ENCODE measurements at regions not wholly inside any gene's neighbourhood (a gene's known extent, or its start where the extent isn't known, plus 50 kb on each side); places are given as distances from the start of the nearest gene placed in this dataset.
"Not testable (repeated sequence)": the region's sequence is repeated elsewhere in the genome, so short reads cannot be mapped to it uniquely, and the experiment has no call there.

DNA sequence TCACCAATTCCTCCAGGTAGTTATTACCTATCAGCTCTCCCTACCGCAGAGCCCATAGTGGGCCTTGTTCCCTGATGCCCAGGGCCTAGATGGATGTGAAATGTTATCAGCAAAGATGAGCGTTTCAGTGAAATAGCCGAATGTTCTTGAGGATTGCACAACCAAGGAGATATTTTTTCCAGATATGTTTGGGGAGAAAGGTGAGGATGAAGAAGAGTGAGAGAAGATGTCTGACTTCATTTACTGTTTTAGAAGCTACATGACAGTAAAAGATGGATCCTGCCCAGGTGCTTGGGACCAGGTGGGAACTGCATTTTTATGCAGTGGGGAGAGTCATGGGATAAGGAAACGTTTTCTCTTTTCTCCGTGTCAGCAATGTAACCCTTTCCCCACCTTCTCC is 231.7 kb upstream of the C1orf174 start:
- H3K4me3 ChIP-seq (ENCODE audit: low read depth, poor library complexity, severe bottlenecking) = no peak overlapping the region
- no peak for DNase-seq (ENCODE audit: low spot score in 2 of 2)
- TF ChIP-seq, protein P1, sequence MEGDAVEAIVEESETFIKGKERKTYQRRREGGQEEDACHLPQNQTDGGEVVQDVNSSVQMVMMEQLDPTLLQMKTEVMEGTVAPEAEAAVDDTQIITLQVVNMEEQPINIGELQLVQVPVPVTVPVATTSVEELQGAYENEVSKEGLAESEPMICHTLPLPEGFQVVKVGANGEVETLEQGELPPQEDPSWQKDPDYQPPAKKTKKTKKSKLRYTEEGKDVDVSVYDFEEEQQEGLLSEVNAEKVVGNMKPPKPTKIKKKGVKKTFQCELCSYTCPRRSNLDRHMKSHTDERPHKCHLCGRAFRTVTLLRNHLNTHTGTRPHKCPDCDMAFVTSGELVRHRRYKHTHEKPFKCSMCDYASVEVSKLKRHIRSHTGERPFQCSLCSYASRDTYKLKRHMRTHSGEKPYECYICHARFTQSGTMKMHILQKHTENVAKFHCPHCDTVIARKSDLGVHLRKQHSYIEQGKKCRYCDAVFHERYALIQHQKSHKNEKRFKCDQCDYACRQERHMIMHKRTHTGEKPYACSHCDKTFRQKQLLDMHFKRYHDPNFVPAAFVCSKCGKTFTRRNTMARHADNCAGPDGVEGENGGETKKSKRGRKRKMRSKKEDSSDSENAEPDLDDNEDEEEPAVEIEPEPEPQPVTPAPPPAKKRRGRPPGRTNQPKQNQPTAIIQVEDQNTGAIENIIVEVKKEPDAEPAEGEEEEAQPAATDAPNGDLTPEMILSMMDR (IDR thresholded peaks at IDR 0.05) = no peak
- no peak for TF ChIP-seq POLR2A (IDR thresholded peaks at IDR 0.05)
- 71 to 73% methylated on average over 5 of the region's 5 CpGs for WGBS, 2 donors
- intact Hi-C loops (cut with DNase I; ENCODE audit: low total_unique reads) = no loop called here

DNA sequence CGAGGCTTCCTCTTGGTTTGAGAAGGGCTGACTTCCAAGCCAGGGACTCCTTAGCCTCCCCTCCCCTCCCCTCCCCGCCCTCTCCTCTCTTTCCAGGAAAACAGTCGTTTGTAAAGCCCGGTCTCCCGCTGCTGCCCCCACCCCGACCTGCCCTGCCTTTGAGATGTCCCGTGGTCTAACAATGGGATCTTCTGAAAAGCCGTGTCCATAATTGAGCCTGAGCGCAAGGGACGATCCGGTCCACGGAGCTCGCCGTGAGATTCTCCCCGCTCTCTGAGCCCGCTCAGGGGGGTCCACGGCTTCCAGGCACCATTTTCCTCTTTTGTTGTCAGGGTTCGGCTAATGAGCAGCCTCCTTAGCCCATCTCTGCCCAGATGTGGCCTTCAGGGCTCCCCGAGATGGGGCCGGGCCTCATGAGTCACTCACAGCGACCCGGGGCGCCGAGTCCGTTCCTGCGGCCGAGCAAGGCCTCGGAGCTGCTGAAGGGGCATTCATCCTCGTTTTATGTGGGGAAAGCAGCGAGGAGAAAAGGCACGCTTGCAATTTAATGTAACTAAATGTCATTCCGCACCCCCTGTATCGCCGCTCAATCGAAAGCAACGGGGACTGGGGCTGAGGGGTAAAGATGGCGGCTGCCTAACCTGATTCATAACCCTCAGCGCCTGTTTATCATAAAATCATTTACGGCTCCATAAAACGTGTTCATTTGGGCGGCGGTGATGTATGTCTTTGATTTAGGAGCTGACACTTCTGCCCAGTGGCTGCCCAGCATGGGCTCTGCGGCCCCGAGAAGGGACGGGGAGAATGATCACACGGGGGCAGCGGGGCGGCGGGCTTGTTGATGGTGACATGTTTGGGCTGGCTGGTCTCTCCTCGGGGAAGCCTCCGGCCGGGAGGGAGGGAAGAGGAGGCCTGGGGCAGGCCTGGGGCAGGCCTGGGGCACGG is 232.6 kb upstream of the C1orf174 start:
- 73 to 81% methylated on average over 53 of the region's 53 CpGs for WGBS, 2 donors
- TF ChIP-seq, protein P1 (IDR thresholded peaks at IDR 0.05) = no peak
- no peak for TF ChIP-seq POLR2A (IDR thresholded peaks at IDR 0.05)
- no peak for DNase-seq (ENCODE audit: low spot score in 2 of 2)
- intact Hi-C loops (cut with DNase I; ENCODE audit: low total_unique reads) = no loop called here
- no peak overlapping the region for H3K4me3 ChIP-seq (ENCODE audit: low read depth, poor library complexity, severe bottlenecking)

DNA sequence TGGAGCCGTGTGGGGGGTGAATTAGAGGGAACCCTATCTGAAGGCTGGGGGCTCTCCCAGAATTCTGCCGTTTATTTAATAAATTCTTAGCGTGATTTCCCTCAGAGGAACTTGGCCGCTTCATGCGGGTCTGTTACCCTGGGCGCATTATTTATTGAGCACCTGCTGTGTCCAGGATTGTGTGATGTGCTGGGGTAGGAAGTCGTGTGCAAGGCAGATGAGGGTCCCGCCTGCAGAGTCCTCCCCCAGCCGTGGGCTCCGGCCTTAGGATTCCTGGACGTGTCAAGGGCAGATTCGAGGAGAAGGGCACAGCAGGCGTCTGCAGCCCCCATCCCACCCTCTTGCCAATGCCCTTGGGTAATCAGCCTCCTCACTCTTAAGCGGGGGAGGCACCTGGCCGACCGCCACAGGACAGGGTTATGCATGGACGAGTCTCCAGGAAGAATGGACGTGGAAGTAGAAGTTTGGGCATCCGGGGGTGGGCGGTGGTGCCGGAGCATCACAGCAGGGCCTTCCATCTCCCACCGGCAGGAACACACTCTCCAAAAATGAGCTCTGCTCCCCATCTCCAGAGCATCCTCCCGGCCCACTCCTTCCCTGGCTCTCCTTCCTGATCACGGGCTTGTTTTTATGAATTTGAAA is 233.3 kb upstream of the C1orf174 start:
- 64 to 69% methylated on average over 24 of the region's 24 CpGs for WGBS, 2 donors
- TF ChIP-seq, protein P1 (IDR thresholded peaks at IDR 0.05) = no peak
- TF ChIP-seq POLR2A (IDR thresholded peaks at IDR 0.05) = no peak
- no peak for DNase-seq (ENCODE audit: low spot score in 2 of 2)
- H3K4me3 ChIP-seq (ENCODE audit: low read depth, poor library complexity, severe bottlenecking) = no peak overlapping the region
- intact Hi-C loops (cut with DNase I; ENCODE audit: low total_unique reads) = no loop called here

DNA sequence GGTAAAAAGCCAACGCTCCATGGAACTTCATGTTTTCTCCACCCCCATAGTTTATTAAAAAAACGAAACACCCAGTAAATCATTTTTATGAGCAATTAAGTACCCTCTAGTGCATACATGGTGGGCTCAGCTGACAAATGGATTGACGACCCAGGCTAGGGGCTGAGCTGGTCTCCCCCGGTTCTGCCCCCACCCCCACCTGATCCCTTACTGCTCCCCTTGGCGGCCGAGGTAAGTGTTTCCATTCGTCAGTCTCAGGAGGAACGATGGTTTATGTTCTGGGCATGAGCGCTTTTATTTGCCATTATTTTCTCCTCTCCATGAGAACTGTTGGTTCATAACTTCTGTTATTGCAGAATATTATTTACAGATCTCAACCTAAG is 233.9 kb upstream of the C1orf174 start:
- TF ChIP-seq POLR2A (IDR thresholded peaks at IDR 0.05) = no peak
- TF ChIP-seq, protein P1 (IDR thresholded peaks at IDR 0.05) = no peak
- WGBS, 2 donors = 38 to 51% methylated on average over 9 of the region's 9 CpGs
- intact Hi-C loops (cut with DNase I; ENCODE audit: low total_unique reads) = no loop called here
- H3K4me3 ChIP-seq (ENCODE audit: low read depth, poor library complexity, severe bottlenecking) = no peak overlapping the region
- no peak for DNase-seq (ENCODE audit: low spot score in 2 of 2)

DNA sequence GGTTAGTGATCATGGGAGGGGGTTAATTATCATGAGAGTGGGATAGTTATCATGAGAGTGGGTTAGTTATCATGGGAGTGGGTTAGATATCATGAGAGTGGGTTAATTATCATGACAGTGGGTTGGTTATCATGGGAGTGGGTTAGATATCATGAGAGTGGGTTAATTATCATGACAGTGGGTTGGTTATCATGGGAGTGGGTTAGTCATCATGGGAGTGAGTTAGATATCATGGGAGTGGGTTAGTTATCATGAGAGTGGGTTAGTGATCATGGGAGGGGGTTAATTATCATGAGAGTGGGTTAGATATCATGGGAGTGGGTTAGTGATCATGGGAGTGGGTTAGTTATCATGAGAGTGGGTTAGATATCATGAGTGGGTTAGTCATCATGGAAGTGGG is 235.8 kb upstream of the C1orf174 start:
- H3K4me3 ChIP-seq (ENCODE audit: low read depth, poor library complexity, severe bottlenecking); DNase-seq (ENCODE audit: low spot score in 2 of 2); intact Hi-C loops (cut with DNase I; ENCODE audit: low total_unique reads): not testable (repeated sequence)

DNA sequence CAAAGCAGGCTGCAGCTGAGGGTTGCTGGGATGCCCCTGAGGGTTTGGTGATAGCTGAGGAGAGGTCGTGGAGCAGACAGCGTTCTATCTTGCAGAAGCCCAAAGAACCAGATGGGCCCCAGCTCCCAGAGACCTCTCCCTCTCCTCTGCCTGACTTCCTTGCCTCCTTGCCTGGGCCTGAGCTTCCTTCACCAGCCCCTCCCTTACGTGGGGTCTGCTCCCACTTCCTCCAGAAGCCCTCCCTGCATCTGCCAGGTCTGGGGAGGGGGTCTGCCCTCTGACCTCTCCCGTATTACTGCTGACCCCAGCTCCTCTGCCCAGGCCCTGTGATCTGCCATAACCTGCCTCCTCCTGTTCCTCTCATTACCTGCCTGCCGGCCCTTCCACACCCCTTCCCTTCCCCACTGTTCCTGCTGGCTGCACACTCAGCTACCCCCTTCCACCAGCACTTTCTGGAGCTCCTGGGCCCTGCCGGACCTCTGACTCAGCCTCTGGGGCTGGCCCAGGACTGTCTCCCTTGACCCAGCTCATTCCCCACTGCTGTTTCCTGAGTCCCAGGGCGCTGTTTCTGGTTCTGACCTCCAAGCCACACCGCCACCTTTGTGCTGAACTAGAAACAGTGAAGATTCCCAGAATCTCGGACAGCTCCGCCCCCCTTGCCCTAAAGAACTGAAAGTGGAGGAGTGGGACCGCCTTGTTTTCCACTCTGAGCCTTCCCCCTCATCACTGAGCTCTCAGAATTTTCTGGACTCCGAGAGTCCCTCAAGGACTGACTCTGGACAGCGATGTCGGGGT is 237.7 kb upstream of the C1orf174 start:
- no peak for TF ChIP-seq POLR2A (IDR thresholded peaks at IDR 0.05)
- TF ChIP-seq, protein P1 (IDR thresholded peaks at IDR 0.05) = no peak
- H3K4me3 ChIP-seq (ENCODE audit: low read depth, poor library complexity, severe bottlenecking) = no peak overlapping the region
- WGBS, 2 donors = 53 to 54% methylated on average over 14 of the region's 14 CpGs
- DNase-seq (ENCODE audit: low spot score in 2 of 2) = no peak
- intact Hi-C loops (cut with DNase I; ENCODE audit: low total_unique reads) = no loop called here
